Gastrocnemius medialis (tissue), 4 donors: ENCODE measurements at regions not wholly inside any gene's neighbourhood (a gene's known extent, or its start where the extent isn't known, plus 50 kb on each side); places are given as distances from the start of the nearest gene placed in this dataset.

ENCODE experiments used
- CTCF ChIP-seq, 5 experiments: fragments of 450-650 bp in 3 of 5; fragments of 200-600 bp in 2 of 5; sonication (generic) in 2 of 5; IDR thresholded peaks in 4 of 5; conservative IDR thresholded peaks in 1 of 5; 1 replicate in 4 of 5; 2 replicates in 1 of 5; pipeline ENCODE4 v1.5.1; 2016 to 2019; ENCODE audit warnings: antibody characterized with exemption in 5 of 5, mild to moderate bottlenecking in 3 of 5, moderate library complexity in 3 of 5
- POLR2A ChIP-seq, 2 donors: fragments of 450-650 bp; IDR thresholded peaks; one replicate each; pipeline ENCODE4 v1.6.1; 2017; ENCODE audit warnings: antibody characterized with exemption in 2 of 2, mild to moderate bottlenecking in 2 of 2, moderate library complexity in 2 of 2

- TF ChIP-seq CTCF (IDR thresholded peaks at IDR 0.05 in 4 of 5, conservative IDR thresholded peaks at IDR 0.05 in 1 of 5) (no peak), POLR2A (IDR thresholded peaks at IDR 0.05) (no peak)
These were observed 100.7 kb upstream of the S1PR3 start for GRCh38 chr9:88890546-88890945.
